Stimulated activated CD4-positive, alpha-beta T cell treated with anti-CD3 and anti-CD28 coated beads, Interleukin-12 subunit alpha, Interleukin-12 subunit beta, amount 100 ng/mL, for 24 hours (primary cell): ENCODE measurements at regions not wholly inside any gene's neighbourhood (a gene's known extent, or its start where the extent isn't known, plus 50 kb on each side); places are given as distances from the start of the nearest gene placed in this dataset.
A peak's percentile ranks its signal among the peaks of the same experiment; 100 is the strongest.

Experiments
- DNase-seq, 2 experiments: peaks; one replicate each; pipeline ENCODE4 v3.0.0-alpha.2; 2020; ENCODE audit warnings: low read depth in 2 of 2

- DNase-seq: no peak
Observed at GRCh38 chr16:74169687-74170376, 126.8 kb upstream of the PSMD7 start.

- no peak for DNase-seq
Observed at GRCh38 chr16:74169066-74169465, 127.5 kb upstream of the PSMD7 start.

GRCh38 chr16:74168445-74168844 lies 128.2 kb upstream of the PSMD7 start:
- no peak for DNase-seq

- DNase-seq: no peak
Observed at GRCh38 chr16:74166456-74166855, 130.2 kb upstream of the PSMD7 start.

- no peak for DNase-seq
Observed at GRCh38 chr16:74165566-74166080, 131.0 kb upstream of the PSMD7 start.

GRCh38 chr16:74160759-74161158 lies 135.9 kb upstream of the PSMD7 start:
- DNase-seq: no peak

- DNase-seq: no peak
Observed at GRCh38 chr16:74153773-74154172, 142.8 kb upstream of the PSMD7 start.

GRCh38 chr16:74146643-74147042 lies 150.0 kb upstream of the PSMD7 start:
- DNase-seq: no peak

- DNase-seq: no peak
Observed at GRCh38 chr16:74143171-74143570, 153.4 kb upstream of the PSMD7 start.

- no peak for DNase-seq
Observed at GRCh38 chr16:74141015-74141414, 155.6 kb upstream of the PSMD7 start.

GRCh38 chr16:74140557-74140956 lies 156.1 kb upstream of the PSMD7 start:
- no peak for DNase-seq

GRCh38 chr16:74123826-74124225 lies 172.8 kb upstream of the PSMD7 start:
- no peak for DNase-seq

- no peak for DNase-seq
Observed at GRCh38 chr16:74123195-74123594, 173.4 kb upstream of the PSMD7 start.

- DNase-seq: no peak
Observed at GRCh38 chr16:74117798-74118197, 178.8 kb upstream of the PSMD7 start.

GRCh38 chr16:74113545-74113944 lies 183.1 kb upstream of the PSMD7 start:
- no peak for DNase-seq

GRCh38 chr16:74111456-74111982 lies 185.1 kb upstream of the PSMD7 start:
- DNase-seq: no peak

GRCh38 chr16:74107795-74108610 lies 188.6 kb upstream of the PSMD7 start:
- DNase-seq: peak in 1 of 2 experiments; percentile 33

GRCh38 chr16:74104022-74104421 lies 192.6 kb upstream of the PSMD7 start:
- DNase-seq: no peak

- no peak for DNase-seq
Observed at GRCh38 chr16:74101379-74102137, 195.1 kb upstream of the PSMD7 start.

GRCh38 chr16:74100395-74101326 lies 196.0 kb upstream of the PSMD7 start:
- no peak for DNase-seq

- DNase-seq: no peak
Observed at GRCh38 chr16:74099530-74099929, 197.1 kb upstream of the PSMD7 start.
